GM18499 (cell line): ENCODE measurements at regions not wholly inside any gene's neighbourhood (a gene's known extent, or its start where the extent isn't known, plus 50 kb on each side); places are given as distances from the start of the nearest gene placed in this dataset.

Experiments used
- ATAC-seq: cut with Tn5 transposase; IDR thresholded peaks from one replicate; pipeline ENCODE4 v1.9.1; 2021; ENCODE audit warnings: moderate number of reproducible peaks; ENCODE audit not compliant: insufficient read depth, unreplicated experiment

DNA sequence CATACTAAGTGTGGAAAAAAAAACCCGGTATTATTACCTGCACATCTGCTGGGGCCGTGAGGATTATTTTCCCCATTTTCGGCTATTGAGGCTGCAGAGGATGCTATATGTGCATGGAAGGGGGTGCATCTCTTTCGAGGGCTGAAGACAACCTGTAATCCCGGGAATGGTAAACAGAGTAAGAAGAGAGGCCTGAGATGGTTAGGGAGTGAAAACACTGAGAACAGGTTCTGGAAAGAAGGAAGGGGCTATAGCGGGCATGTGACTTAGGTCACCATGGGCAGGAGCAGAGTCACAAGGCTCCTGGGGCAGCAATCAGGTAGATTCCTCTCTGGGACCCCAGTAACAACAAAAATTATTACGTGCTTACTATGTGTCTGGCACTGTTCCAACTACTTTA is 299.1 kb downstream of the RRAGC start:
- ATAC-seq = no peak

DNA sequence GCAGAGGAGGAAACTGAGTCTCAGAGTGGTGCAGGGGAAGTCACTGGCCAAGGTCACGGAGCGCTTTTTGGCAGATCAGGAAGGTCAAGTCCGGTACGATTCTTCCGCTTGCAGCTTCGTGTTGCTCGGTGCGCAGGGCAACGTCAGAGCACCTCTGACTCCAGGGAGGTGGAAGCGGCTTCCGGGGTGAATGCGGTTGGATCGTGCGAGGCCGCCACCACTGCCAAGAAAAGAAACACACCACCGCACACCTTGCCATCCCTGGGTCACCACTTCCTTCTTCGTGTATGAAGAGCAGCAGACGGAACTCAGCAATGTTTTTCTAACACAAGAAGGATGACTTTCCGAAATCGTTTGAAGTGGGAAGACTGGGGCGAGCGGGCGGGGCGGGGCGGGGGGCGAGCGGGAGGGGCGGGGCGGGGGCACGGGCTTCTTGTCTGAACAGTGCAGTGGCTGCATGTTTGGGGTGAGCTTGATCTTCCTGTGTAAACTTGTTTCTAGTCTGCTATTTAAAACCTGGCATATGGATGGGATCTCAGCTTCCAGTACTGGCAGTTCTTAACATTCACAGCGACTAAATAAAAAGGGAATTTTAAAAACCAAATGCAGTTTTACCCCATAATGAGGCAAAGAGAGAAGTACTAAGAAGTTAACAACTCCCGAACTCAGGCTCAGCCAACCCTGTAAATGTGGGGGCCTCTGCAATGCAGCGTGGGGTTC is 300.0 kb downstream of the RRAGC start:
- no peak for ATAC-seq

DNA sequence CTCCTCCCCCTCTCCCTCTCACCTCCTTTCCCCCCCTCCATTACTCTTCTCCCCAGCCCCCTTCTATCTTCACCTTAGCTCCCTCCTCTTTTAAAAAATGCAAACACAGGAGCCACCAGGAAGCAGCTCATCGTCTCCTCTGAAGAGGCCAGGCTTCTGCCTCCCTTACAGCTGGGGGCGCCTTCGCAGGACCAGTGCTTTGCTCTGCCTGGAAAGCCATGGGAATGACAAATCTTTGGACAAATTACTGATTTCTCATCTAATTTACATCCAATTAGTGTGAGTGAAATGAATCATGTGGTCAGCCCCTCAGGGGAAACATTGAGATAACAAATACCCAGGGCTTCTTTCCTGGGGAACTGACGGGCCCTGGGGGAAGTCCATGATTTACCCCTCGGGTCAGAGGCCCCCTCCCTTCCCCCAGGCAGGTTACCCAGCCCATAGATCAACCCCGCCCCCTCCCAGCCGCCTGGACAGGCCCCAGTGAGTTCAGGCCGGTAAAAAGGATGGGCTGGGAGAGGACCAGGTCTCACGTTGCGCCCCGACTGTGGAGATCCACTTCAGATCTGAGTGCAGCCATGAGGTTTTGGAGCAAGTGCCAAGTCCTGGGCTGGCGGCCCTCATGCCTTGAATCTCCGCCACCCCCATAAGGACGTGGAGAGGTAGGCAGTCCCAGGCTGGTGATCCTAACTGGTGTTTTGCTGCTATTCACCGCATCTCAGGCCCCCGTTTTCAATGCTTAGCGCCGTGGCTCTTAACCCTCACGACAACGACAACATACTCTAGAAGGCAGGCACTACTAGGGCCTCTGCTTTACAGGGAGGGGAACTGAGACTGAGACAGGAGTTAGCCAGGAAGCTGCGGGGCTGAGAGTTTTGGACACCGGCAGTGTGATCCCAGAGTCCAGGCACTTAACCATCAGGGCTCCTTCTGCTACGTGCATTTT is 300.8 kb downstream of the RRAGC start:
- no peak for ATAC-seq

DNA sequence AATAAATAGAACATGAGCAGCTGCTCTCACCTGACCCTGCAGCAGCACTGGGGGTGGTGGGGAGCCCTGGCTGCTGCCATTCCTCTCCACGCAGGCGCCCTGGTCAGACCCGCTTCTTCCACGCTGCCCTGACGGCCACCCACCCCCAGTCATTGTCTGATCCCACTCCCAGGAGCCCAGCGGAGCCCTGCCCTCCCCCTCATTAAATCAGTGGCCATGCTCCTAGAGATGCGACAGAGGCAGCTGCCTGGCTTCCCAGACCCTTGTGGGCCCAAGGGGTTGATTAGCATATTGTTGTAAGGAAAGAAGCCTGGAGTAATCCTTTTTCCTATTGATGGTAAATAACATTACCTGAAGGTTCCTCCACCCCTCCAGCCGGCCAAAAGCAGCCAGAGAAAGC is 301.5 kb downstream of the RRAGC start:
- no peak for ATAC-seq

DNA sequence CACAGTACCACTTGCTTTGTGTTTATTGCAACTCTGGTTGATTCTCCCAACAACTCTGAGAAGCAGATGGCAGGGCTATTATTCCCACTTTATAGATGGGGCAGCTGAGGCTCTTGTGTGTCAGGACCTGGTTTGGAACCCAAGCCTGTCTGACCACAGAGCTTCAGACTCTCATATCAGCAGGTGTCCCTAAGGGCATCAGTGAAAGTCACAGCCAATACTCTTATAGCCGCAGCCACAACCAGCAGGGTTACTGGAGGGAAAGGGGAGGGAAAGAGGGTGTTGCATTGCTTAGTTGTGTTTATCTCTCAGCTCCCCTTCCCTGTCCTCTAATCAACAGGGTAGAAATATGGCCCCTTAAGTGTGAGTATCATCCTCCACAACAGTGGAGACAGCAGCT is 304.0 kb downstream of the RRAGC start:
- no peak for ATAC-seq

- no peak for ATAC-seq
These were observed 304.4 kb downstream of the RRAGC start for GRCh38 chr1:38555130-38555529.

GRCh38 chr1:38551318-38552307 is 308.0 kb downstream of the RRAGC start:
- no peak for ATAC-seq

DNA sequence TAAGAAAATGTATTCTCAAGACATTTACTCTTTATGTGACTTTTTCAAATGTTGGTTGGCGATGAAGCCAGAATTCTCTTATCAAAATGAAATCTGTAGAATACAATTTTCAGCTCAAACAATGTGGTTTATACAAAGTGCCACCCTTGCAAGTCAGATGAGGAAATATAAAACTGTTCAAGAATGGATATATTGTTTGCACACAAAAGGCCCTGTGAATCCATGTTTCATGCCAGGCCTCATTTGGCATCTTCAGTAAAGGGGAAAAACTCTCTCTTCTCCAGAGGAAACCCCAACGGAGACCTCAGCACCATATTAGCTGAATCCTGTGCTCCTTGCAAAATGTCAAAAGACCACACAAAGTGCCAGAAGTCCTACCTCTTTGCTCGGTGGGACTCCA is 310.4 kb downstream of the RRAGC start:
- no peak for ATAC-seq

DNA sequence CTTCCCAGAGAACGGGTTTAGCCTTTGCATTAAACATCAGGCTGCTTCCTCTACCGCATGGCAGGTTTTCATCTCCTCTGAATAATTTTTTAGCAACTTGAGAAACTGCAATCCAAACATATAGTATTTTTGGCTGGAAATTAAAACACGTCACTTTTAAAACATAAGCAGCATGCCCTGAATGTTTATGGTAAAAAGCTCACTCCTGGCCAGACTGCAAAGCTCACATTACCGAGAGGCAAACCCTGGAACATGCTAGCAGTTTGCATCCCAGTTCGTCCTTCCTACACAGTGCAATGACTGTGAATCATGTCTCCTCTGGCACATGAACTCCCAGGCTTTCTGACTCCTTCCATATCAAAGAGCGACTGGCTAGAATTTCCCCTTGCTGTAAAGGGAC is 312.3 kb downstream of the RRAGC start:
- no peak for ATAC-seq

- no peak for ATAC-seq
These were observed 312.9 kb downstream of the RRAGC start for GRCh38 chr1:38546636-38547035.

DNA sequence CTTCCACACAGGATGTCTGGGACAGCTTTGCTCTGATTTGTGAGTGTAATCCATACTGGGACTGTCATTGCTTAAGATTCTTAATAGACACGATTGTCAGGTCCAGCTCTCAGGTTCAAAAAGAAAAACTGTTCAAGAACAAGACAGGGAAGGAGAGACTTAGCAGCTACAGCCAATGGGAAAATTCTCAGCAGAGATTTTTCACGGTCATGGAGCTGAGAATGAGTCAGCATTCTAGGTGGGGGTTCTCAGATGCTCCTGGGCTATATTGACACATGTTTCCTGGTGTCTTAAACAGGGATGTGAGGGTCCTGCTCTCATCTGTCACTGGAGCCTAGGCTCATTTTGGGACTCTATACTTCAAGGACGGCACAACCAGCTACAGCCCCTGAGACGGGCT is 318.3 kb downstream of the RRAGC start:
- no peak for ATAC-seq

DNA sequence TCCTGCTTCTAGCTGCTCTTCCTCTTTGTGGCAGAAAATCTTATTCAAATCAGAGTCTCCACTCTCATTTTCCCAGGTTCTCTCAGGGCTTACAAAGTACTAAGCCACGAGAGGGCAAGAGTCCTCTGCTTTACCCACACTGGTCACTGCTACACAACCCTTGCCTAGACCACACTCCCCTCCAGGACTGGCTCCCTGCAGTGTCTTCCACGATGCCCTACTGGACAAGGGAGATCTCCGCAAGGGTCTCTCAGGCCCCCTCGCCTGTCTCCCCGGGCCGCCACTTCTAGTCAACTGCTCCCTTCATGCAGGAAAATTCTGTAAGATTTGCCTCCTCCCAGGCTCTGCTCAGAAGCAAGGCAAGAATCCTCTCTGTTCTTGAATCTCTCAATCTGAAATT is 319.6 kb downstream of the RRAGC start:
- ATAC-seq = no peak

DNA sequence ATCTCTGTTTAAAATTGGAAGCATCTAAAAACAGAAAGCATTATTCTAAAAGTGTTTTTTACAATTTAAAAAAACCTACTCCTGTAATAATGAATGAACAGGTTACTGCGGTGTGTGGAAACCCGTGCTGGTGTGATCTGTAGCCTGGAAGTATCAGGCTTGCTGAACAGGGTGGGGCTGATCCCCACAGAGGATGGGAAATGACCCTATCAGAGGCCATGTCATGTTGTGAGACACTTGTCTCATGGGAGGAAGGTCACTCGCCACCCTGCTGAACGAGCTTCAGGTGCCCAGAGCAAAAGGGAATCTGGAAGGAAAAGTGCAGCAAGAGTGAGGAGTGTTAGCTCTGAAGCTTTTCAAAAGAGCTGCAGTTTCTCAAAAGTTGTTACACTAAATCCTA is 320.7 kb downstream of the RRAGC start:
- ATAC-seq = no peak

- no peak for ATAC-seq
These were observed 323.5 kb downstream of the RRAGC start for GRCh38 chr1:38536089-38536488.

- no peak for ATAC-seq
These were observed 325.1 kb downstream of the RRAGC start for GRCh38 chr1:38534473-38534823.

DNA sequence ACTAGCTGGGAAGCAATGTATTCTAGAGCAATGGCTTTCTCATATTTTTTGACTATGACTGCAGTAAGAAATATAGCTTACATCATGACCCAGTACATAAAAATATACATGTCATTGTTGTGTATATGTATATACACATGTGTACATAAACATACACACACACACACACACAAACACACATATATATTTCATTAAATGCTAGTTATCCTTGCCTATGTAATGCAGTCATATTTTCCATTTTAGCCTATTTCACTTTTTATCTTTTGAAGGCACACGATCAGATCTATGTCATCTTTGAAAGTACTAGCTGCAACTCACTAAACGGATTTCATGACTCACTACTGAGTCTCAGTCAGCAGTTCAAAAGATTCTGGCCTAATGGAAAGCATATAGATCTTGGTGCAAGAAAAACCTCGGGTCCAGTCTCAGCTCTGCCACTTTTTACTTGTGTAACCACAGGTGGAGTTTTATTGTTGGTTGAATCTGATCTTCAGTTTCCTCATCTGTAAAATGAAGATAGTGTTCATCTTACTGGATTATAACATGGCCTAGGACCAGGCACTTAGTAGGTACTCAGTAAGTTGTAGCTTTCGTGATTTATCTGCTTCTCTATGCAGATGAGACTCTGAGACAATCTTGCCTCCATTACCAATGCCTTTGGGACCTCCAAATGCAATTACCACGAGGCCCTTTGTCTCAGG is 325.6 kb downstream of the RRAGC start:
- ATAC-seq = no peak

GRCh38 chr1:38530957-38531356 is 328.6 kb downstream of the RRAGC start:
- ATAC-seq = no peak

DNA sequence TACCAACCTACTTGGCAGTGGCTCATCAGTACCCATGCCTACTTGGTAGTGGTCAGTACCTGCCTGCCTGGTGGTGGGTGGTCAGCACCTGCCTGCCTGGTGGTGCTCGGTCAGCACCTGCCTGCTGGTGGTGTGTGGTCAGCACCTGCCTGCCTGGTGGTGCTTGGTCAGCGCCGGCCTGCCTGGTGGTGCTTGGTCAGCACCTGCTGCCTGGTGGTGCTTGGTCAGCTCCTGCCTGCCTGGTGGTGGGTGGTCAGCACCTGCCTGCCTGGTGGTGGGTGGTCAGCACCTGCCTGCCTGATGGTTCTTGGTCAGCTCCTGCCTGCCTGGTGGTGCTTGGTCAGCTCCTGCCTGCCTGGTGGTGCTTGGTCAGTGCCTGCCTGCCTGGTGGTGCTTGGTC is 329.6 kb downstream of the RRAGC start:
- no peak for ATAC-seq

- ATAC-seq = no peak
These were observed 330.2 kb downstream of the RRAGC start for GRCh38 chr1:38529391-38529790.

DNA sequence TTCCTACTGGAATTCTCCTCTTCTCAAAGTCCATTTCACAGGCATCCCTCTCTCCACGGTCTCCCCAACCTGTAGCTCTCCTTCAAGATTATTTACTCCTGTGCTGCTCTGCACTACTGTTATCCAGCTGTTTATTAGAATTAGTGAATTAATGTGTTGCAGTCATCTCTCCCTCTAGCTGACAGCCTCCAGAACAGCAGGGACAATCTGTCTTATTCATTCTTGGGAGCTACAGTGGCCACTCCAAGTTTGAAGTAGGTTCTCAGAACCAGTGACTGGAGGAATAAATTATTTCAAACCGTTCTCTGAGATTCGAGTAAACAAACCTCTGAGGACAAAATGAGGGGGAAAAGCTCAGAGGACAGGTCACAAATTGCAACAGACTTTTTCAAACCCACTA is 330.9 kb downstream of the RRAGC start:
- no peak for ATAC-seq
